DMS153 treated with DMSO at 0.1 percent for 48 hours (cell line): ENCODE measurements at regions not wholly inside any gene's neighbourhood (a gene's known extent, or its start where the extent isn't known, plus 50 kb on each side); places are given as distances from the start of the nearest gene placed in this dataset.

Experiments
- DNase-seq: peaks from one replicate; lab custom pipeline; 2025; ENCODE audit not compliant: unreplicated experiment; lab: John Stamatoyannopoulos, UW

DNA sequence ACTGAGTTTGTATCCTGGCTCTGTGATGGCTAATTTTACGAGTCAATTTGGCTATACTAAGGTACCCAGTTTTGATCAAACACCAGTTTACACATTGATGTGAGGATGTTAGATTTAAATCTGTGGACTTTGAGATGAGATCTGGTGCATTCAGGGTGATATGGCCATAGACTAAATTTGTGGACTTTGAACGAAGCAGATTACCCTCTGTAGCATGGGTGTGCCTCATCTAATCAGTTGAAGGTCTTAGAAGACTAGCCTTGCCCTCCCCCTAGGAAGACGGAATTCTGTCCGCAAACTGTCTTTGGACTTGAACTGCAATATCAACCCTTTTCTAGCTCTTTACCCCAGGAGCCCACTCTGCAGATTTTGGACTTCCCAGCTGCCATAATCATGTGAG, 547.8 kb upstream of the CITED2 start:
- no peak for DNase-seq

- no peak for DNase-seq
Observed at GRCh38 chr6:139920776-139921100, 546.3 kb upstream of the CITED2 start.

- no peak for DNase-seq
Observed at GRCh38 chr6:139920027-139920775, 545.8 kb upstream of the CITED2 start.

- DNase-seq, result no peak
Observed at GRCh38 chr6:139919107-139920026, 544.9 kb upstream of the CITED2 start.

GRCh38 chr6:139917951-139918630, 543.6 kb upstream of the CITED2 start:
- no peak for DNase-seq

GRCh38 chr6:139914910-139915309, 540.5 kb upstream of the CITED2 start:
- DNase-seq, result no peak

DNA sequence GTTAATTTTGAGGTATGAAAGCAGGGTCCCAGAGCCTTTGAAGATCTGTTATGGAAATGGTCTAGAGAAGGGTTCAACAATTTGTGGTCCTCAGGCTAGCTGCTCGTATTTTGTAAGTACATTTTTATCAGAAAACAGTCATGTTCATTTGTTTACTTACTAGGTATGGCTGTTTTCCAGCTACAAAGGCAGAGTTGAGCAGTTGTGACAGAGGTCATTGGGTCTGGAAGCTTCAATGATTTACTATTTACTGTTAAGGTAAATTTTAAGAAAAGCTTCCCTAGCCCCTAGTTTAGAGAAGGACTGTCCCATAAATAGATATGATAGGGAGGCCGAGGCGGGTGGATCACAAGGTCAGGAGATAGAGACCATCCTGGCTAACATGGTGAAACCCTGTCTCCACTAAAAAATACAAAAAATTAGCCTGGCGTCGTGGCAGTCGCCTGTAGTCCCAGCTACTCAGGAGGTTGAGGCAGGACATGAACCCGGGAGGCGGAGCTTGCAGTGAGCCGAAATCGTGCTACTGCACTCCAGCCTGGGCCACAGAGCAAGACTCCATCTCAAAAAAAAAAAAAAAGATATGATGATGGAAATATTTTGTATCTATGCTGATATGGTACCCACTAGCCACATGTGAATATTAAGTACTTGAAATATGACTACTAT, 538.4 kb upstream of the CITED2 start:
- no peak for DNase-seq

GRCh38 chr6:139909992-139910391, 535.5 kb upstream of the CITED2 start:
- DNase-seq, result no peak

- DNase-seq, result no peak
Observed at GRCh38 chr6:139905404-139906052, 531.1 kb upstream of the CITED2 start.

GRCh38 chr6:139904568-139904967, 530.1 kb upstream of the CITED2 start:
- DNase-seq, result no peak

DNA sequence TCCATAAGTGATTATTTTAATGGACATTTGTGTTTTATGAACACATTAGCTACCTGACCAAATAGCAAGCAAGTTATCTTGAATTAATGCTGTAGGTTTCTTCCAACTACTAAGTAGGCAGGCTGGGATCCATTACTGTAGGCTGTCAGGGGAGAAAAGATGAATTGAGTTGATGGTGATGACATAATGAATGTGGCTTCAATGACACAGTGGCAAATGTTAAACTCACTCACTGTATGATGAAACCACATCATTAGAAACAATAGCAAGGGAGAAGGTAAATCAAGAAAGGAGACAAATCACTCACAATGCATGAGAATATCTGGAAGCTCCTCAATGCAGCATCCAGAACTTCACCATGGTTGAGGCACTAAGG, 529.7 kb upstream of the CITED2 start:
- no peak for DNase-seq

DNA sequence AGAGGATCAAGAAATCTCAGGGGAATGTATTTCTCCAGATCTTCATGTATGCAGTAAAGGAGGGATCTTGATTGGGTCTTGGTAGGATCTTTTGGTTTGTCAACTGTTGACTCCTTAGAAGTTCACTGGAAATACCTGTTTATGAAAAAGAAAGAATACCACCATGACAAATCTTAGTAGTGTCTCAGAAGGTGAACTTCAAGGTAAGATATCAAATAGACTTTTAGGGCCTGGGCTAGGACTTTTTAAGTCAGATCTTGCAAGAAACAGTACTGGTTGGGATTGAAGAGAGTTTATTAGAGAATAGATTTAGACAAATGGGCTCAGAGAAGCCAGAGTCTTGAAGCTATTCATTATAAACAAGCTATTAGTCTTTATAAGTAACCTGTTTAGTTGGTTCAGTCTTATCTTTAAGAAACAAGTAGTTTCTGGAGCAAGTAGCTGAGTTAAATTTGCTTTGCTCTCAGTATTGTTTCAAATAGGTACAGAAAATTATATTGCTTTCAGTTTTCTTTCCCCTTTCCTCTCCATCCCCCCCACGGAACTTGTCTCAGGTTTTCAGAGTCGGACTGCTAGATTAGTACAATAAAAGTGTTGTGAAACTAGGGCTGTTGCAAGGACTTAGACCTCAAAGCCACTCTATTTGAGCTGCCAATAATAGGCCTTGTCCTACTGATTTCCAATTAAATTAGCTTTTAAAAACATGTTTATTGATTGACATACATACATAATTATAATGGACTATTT, 529.1 kb upstream of the CITED2 start:
- DNase-seq, result no peak

- DNase-seq, result no peak
Observed at GRCh38 chr6:139895205-139895793, 520.9 kb upstream of the CITED2 start.

GRCh38 chr6:139894271-139894670, 519.8 kb upstream of the CITED2 start:
- DNase-seq, result no peak

- DNase-seq, result no peak
Observed at GRCh38 chr6:139891471-139891870, 517.0 kb upstream of the CITED2 start.

GRCh38 chr6:139888681-139889122, 514.3 kb upstream of the CITED2 start:
- DNase-seq, result no peak

DNA sequence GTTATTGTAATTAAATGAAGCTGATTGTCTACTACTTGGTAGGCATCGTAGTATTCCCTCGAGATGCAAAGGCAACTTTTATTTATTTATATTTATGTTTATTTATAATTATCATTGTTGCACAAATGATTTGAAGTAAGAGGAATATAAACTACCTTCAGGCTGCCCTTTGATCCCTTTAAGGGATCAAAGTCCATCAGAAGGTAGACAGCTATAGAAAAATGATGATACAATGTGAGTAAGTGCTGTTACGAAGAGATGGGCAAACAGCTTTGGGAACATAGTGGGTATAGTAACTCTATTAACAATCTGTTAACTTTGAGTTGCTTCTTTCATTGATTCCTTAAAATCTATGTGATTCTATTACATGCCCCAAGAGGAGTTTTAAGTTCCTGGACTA, 512.8 kb upstream of the CITED2 start:
- DNase-seq, result no peak

- DNase-seq, result no peak
Observed at GRCh38 chr6:139886396-139886795, 511.9 kb upstream of the CITED2 start.

DNA sequence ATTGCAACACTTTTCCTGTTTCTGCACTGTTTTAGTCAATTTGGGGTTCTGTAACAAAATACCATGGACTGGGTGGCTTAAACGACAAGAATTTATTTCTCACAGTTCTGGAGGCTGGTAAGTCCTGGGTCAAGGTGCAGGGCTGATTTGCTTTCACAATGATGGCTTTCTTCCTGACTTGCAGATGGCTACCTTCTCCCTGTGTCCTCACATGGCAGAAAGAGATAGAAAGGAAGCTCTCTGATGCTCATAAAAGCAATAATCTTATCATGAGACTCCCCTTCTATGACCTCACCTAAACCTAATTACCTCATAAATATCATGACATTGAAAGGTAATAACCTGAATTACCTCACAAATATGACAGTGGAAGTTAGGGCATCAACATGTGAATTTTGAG, 511.5 kb upstream of the CITED2 start:
- no peak for DNase-seq

DNA sequence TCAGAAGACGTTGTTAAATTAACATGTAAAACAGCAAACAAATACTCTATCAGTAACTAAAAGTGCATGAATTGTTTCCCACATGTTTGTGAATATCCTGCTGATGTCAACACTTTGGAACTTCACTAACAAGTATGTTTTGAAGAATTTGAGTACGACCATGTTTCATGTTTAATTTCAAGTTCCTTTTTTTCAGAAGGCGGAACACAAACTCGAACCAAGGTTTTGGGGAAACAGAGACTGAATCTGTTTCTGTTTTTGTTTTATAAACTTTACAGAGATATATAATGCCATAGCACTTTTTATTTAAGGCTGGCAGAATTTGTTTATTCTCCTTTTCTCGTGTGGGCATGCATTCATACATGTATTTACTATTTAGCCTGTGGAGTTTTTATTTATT, 509.3 kb upstream of the CITED2 start:
- no peak for DNase-seq
